ENCODE measurements at regions not wholly inside any gene's neighbourhood (a gene's known extent, or its start where the extent isn't known, plus 50 kb on each side); places are given as distances from the start of the nearest gene placed in this dataset.

DNA sequence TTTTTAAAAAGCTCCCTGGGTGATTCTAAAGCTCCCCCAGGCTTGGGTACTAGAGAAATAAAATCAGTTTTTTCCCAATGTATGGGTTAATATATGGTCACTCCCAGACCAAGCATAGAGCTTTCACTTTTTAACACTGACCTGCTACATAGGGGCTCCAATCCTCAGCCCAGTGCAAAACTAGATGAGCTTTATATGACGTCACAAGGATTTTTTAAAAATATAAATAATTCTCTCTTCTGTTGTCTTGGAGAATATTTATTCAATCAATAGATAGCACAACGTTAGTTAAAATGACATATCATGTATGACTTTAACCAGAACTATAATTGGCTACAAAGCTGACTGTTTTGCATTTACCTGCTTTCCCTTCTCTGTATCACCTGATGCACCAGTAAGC lies 137.9 kb upstream of the TMCC3 start:
- no peaks in the 10 kb centered on the region for H3F3A ChIP-seq (ENCODE audit: insufficient read depth)
- H4K20me1 ChIP-seq (ENCODE audit: low read depth, low read length) = no peaks in the 10 kb centered on the region
- no peak overlapping the region for H2AFZ ChIP-seq (ENCODE audit: low read depth, low read length, severe bottlenecking)
- H3K79me2 ChIP-seq (ENCODE audit: insufficient read depth, low read length) = no peaks in the 10 kb centered on the region
- H3K27ac ChIP-seq (ENCODE audit: low read depth, low read length) = no peak overlapping the region
- no peak overlapping the region for H3K9ac ChIP-seq (ENCODE audit: low read length)
- H3K4me3 ChIP-seq (ENCODE audit: insufficient read depth, low read length, poor library complexity, severe bottlenecking) = no peak overlapping the region
- H3K27me3 ChIP-seq (ENCODE audit: low read length) = no peaks in the 10 kb centered on the region
- 0 out of 2 replicates have a peak, but pooled peaks cover 4% of the 10 kb centered on the region for H3K36me3 ChIP-seq (ENCODE audit: low read length)
- TF ChIP-seq EZH2phosphoT487 (conservative IDR thresholded peaks at IDR 0.05; ENCODE audit: low read length) = no peak
- TF ChIP-seq, protein P1, sequence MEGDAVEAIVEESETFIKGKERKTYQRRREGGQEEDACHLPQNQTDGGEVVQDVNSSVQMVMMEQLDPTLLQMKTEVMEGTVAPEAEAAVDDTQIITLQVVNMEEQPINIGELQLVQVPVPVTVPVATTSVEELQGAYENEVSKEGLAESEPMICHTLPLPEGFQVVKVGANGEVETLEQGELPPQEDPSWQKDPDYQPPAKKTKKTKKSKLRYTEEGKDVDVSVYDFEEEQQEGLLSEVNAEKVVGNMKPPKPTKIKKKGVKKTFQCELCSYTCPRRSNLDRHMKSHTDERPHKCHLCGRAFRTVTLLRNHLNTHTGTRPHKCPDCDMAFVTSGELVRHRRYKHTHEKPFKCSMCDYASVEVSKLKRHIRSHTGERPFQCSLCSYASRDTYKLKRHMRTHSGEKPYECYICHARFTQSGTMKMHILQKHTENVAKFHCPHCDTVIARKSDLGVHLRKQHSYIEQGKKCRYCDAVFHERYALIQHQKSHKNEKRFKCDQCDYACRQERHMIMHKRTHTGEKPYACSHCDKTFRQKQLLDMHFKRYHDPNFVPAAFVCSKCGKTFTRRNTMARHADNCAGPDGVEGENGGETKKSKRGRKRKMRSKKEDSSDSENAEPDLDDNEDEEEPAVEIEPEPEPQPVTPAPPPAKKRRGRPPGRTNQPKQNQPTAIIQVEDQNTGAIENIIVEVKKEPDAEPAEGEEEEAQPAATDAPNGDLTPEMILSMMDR (IDR thresholded peaks at IDR 0.05; ENCODE audit: insufficient read depth, low read length, poor library complexity, severe bottlenecking) = no peak
- H3K9me3 ChIP-seq (ENCODE audit: insufficient read depth, low read length) = no peaks in the 10 kb centered on the region
- no peak overlapping the region for H3K4me2 ChIP-seq (ENCODE audit: low read depth, low read length, poor library complexity, severe bottlenecking)
- H3K9me2 ChIP-seq (replicated peaks; ENCODE audit: insufficient read depth, low read length) = no peaks in the 10 kb centered on the region

DNA sequence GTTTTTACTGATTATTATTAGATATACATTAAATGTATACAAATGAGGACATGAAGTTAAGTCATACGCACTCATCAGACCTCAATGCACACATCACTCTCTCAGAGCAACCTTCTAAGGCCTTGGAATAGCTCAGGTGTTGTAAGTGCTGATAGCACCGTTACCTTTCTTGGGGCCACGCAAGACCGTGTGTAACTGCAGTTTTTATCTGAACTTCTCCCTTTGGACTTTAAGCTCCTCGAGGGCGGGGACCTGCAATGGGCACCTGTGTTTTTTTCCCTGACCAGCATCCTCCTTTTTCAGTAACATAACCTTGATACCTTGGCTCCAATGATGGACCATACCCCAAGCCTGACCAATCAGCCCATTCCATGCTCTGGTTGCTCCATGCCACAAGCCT lies 136.5 kb upstream of the TMCC3 start:
- no peaks in the 10 kb centered on the region for H3K79me2 ChIP-seq (ENCODE audit: insufficient read depth, low read length)
- H3K9ac ChIP-seq (ENCODE audit: low read length) = no peak overlapping the region
- no peak overlapping the region for H3K4me2 ChIP-seq (ENCODE audit: low read depth, low read length, poor library complexity, severe bottlenecking)
- no peak overlapping the region for H3K27ac ChIP-seq (ENCODE audit: low read depth, low read length)
- H4K20me1 ChIP-seq (ENCODE audit: low read depth, low read length) = no peaks in the 10 kb centered on the region
- H3F3A ChIP-seq (ENCODE audit: insufficient read depth) = no peaks in the 10 kb centered on the region
- TF ChIP-seq EZH2phosphoT487 (conservative IDR thresholded peaks at IDR 0.05; ENCODE audit: low read length) = no peak
- TF ChIP-seq, protein P1 (IDR thresholded peaks at IDR 0.05; ENCODE audit: insufficient read depth, low read length, poor library complexity, severe bottlenecking) = no peak
- no peaks in the 10 kb centered on the region for H3K9me3 ChIP-seq (ENCODE audit: insufficient read depth, low read length)
- 0 out of 2 replicates have a peak, but pooled peaks cover 9% of the 10 kb centered on the region for H3K36me3 ChIP-seq (ENCODE audit: low read length)
- no peaks in the 10 kb centered on the region for H3K27me3 ChIP-seq (ENCODE audit: low read length)
- no peak overlapping the region for H3K4me3 ChIP-seq (ENCODE audit: insufficient read depth, low read length, poor library complexity, severe bottlenecking)
- no peak overlapping the region for H2AFZ ChIP-seq (ENCODE audit: low read depth, low read length, severe bottlenecking)
- H3K9me2 ChIP-seq (replicated peaks; ENCODE audit: insufficient read depth, low read length) = no peaks in the 10 kb centered on the region

DNA sequence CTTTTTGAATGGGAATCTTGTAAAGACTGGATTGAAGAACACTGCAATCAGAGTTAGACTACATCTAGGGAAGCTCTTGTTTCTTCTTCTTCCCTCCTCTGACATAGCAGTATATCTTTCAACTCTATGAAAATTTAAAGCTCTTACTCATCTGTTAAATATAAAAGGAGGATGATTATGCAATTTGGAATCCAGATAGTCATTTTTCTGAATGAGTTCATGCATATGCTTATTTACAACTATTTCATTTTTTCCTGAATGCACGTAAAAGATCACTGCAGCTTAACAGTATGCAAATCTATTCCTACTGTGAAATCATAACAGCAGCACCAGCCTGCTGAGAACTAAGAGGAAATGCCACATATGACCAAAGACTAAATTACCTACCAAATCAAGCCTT lies 133.5 kb upstream of the TMCC3 start:
- Histone ChIP-seq H3F3A (ENCODE audit: insufficient read depth) (no peaks in the 10 kb centered on the region), H3K4me2 (ENCODE audit: low read depth, low read length, poor library complexity, severe bottlenecking) (peak overlapping the region; percentile 22), H3K79me2 (ENCODE audit: insufficient read depth, low read length) (no peaks in the 10 kb centered on the region), H4K20me1 (ENCODE audit: low read depth, low read length) (no peaks in the 10 kb centered on the region), H3K27ac (ENCODE audit: low read depth, low read length) (no peak overlapping the region), H3K4me3 (ENCODE audit: insufficient read depth, low read length, poor library complexity, severe bottlenecking) (no peak overlapping the region), H3K9ac (ENCODE audit: low read length) (no peak overlapping the region), H3K9me2 (replicated peaks; ENCODE audit: insufficient read depth, low read length) (no peaks in the 10 kb centered on the region), H3K9me3 (ENCODE audit: insufficient read depth, low read length) (no peaks in the 10 kb centered on the region), H3K27me3 (ENCODE audit: low read length) (no peaks in the 10 kb centered on the region), H2AFZ (ENCODE audit: low read depth, low read length, severe bottlenecking) (no peak overlapping the region), H3K36me3 (ENCODE audit: low read length) (0 out of 2 replicates have a peak, but pooled peaks cover 9% of the 10 kb centered on the region)
- TF ChIP-seq EZH2phosphoT487 (conservative IDR thresholded peaks at IDR 0.05; ENCODE audit: low read length) = no peak
- TF ChIP-seq, protein P1 (IDR thresholded peaks at IDR 0.05; ENCODE audit: insufficient read depth, low read length, poor library complexity, severe bottlenecking) = no peak
